GM12872 (cell line): ENCODE measurements at regions not wholly inside any gene's neighbourhood (a gene's known extent, or its start where the extent isn't known, plus 50 kb on each side); places are given as distances from the start of the nearest gene placed in this dataset.

ENCODE experiments used
- CTCF ChIP-seq: IDR thresholded peaks from 3 replicates; pipeline ENCODE4 v1.5.1; 2011; ENCODE audit warnings: low read depth, mild to moderate bottlenecking, low read length, moderate library complexity; ENCODE audit not compliant: insufficient read depth

- no peak for TF ChIP-seq CTCF
Measured at GRCh38 chr9:108108280-108108851, 618.8 kb upstream of the KLF4 start.

- TF ChIP-seq CTCF, result no peak
Measured at GRCh38 chr9:108105885-108106284, 616.3 kb upstream of the KLF4 start.

- TF ChIP-seq CTCF, result no peak
Measured at GRCh38 chr9:108104991-108105390, 615.4 kb upstream of the KLF4 start.

GRCh38 chr9:108103046-108103693 lies 613.6 kb upstream of the KLF4 start:
- no peak for TF ChIP-seq CTCF

GRCh38 chr9:108101410-108101809 lies 611.8 kb upstream of the KLF4 start:
- no peak for TF ChIP-seq CTCF

- TF ChIP-seq CTCF, result no peak
Measured at GRCh38 chr9:108100571-108100970, 611.0 kb upstream of the KLF4 start.

- no peak for TF ChIP-seq CTCF
Measured at GRCh38 chr9:108099854-108100253, 610.3 kb upstream of the KLF4 start.
